ENCODE measurements at regions not wholly inside any gene's neighbourhood (a gene's known extent, or its start where the extent isn't known, plus 50 kb on each side); places are given as distances from the start of the nearest gene placed in this dataset.
"Not testable (repeated sequence)": the region's sequence is repeated elsewhere in the genome, so short reads cannot be mapped to it uniquely, and the experiment has no call there.

DNA sequence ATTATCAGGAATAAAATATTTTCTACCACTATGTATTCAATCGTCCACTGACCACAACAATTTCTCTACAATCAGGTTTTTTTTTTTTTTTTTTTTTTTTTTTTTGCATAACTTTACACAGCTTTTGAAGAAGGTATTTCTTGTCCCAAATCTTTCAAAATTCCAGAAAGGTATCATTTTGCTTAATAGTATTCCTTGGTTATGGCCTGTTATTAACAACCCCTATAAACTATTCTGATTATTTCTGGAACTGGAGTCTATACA lies 145.3 kb downstream of the ALX1 start:
- no peaks in the 10 kb centered on the region for H3K4me1 ChIP-seq (ENCODE audit: low read depth, poor library complexity, severe bottlenecking)
- H2AFZ ChIP-seq (ENCODE audit: low read depth): no peak overlapping the region
- no peak for TF ChIP-seq CTCF (conservative IDR thresholded peaks at IDR 0.05; ENCODE audit: low read depth, low read length)
- no peak overlapping the region for H3K27ac ChIP-seq
- H3K36me3 ChIP-seq (ENCODE audit: insufficient read depth): no peaks in the 10 kb centered on the region
- no peaks in the 10 kb centered on the region for H3K79me2 ChIP-seq (ENCODE audit: insufficient read depth, low read depth)
- H4K20me1 ChIP-seq (ENCODE audit: insufficient read depth): no peaks in the 10 kb centered on the region
- no peaks in the 10 kb centered on the region for H3K27me3 ChIP-seq (ENCODE audit: insufficient read depth, low read depth)
- no peak overlapping the region for H3K9ac ChIP-seq
- no peak overlapping the region for H3K4me3 ChIP-seq (IDR thresholded peaks at IDR 0.05; ENCODE audit: insufficient read depth, low read depth, low read length)
- no peak overlapping the region for H3K4me2 ChIP-seq

GRCh38 chr12:85425926-85426325 lies 145.9 kb downstream of the ALX1 start:
- no peaks in the 10 kb centered on the region for H3K36me3 ChIP-seq (ENCODE audit: insufficient read depth)
- H2AFZ ChIP-seq (ENCODE audit: low read depth): no peak overlapping the region

DNA sequence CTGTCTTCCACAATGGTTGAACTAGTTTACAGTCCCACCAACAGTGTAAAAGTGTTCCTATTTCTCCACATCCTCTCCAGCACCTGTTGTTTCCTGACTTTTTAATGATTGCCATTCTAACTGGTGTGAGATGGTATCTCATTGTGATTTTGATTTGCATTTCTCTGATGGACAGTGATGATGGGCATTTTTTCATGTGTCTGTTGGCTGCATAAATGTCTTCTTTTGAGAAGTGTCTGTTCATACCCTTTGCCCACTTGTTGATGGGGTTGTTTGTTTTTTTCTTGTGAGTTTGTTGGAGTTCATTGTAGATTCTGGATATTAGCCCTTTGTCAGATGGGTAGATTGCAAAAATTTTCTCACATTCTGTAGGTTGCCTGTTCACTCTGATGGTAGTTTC lies 153.1 kb downstream of the ALX1 start:
- not testable (repeated sequence) for H3K27ac ChIP-seq; H3K4me1 ChIP-seq (ENCODE audit: low read depth, poor library complexity, severe bottlenecking); H3K79me2 ChIP-seq (ENCODE audit: insufficient read depth, low read depth); H3K27me3 ChIP-seq (ENCODE audit: insufficient read depth, low read depth); H2AFZ ChIP-seq (ENCODE audit: low read depth); H3K4me2 ChIP-seq; H3K4me3 ChIP-seq (IDR thresholded peaks at IDR 0.05; ENCODE audit: insufficient read depth, low read depth, low read length); H4K20me1 ChIP-seq (ENCODE audit: insufficient read depth); H3K9ac ChIP-seq; H3K36me3 ChIP-seq (ENCODE audit: insufficient read depth)

More at GRCh38 chr12:85425926-85426325, 145.9 kb downstream of the ALX1 start:
- H3K79me2 ChIP-seq (ENCODE audit: insufficient read depth, low read depth): no peaks in the 10 kb centered on the region
- no peaks in the 10 kb centered on the region for H3K4me1 ChIP-seq (ENCODE audit: low read depth, poor library complexity, severe bottlenecking)
- H3K27me3 ChIP-seq (ENCODE audit: insufficient read depth, low read depth): no peaks in the 10 kb centered on the region
- H3K4me2 ChIP-seq: no peak overlapping the region
- no peak overlapping the region for H3K9ac ChIP-seq
- H3K4me3 ChIP-seq (IDR thresholded peaks at IDR 0.05; ENCODE audit: insufficient read depth, low read depth, low read length): no peak overlapping the region
- no peak overlapping the region for H3K27ac ChIP-seq
- TF ChIP-seq CTCF (conservative IDR thresholded peaks at IDR 0.05; ENCODE audit: low read depth, low read length): no peak
- no peaks in the 10 kb centered on the region for H4K20me1 ChIP-seq (ENCODE audit: insufficient read depth)

DNA sequence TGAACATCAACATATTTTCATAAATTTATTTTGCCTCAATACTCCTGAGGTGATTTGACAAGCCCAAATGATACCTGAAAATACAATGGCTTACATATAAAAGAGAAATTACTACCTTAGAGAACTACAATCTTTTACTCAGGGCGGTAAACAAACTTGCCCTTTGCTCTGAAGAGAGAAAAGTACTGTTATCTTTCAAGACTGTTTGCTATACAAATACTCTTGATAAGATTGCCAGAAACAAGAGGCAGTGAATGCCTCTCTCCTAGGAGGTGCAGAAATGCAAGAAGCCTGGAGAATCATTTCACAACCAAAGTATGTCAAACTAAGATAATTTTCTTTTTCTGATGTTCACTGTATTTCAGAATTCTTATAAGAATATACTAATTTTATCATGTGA lies 160.3 kb downstream of the ALX1 start:
- H3K4me1 ChIP-seq (ENCODE audit: low read depth, poor library complexity, severe bottlenecking): no peaks in the 10 kb centered on the region
- no peak for TF ChIP-seq CTCF (conservative IDR thresholded peaks at IDR 0.05; ENCODE audit: low read depth, low read length)

GRCh38 chr12:85441025-85441424 lies 161.0 kb downstream of the ALX1 start:
- Histone ChIP-seq H4K20me1 (ENCODE audit: insufficient read depth) (no peaks in the 10 kb centered on the region), H3K4me2 (no peak overlapping the region)

More for the DNA sequence above, 160.3 kb downstream of the ALX1 start:
- Histone ChIP-seq H3K4me3 (IDR thresholded peaks at IDR 0.05; ENCODE audit: insufficient read depth, low read depth, low read length) (no peak overlapping the region), H3K36me3 (ENCODE audit: insufficient read depth) (no peaks in the 10 kb centered on the region), H3K79me2 (ENCODE audit: insufficient read depth, low read depth) (no peaks in the 10 kb centered on the region), H3K4me2 (no peak overlapping the region), H4K20me1 (ENCODE audit: insufficient read depth) (no peaks in the 10 kb centered on the region), H3K27me3 (ENCODE audit: insufficient read depth, low read depth) (no peaks in the 10 kb centered on the region), H2AFZ (ENCODE audit: low read depth) (no peak overlapping the region), H3K27ac (no peak overlapping the region), H3K9ac (no peak overlapping the region)

More at GRCh38 chr12:85441025-85441424, 161.0 kb downstream of the ALX1 start:
- Histone ChIP-seq H3K9ac (no peak overlapping the region), H2AFZ (ENCODE audit: low read depth) (no peak overlapping the region), H3K79me2 (ENCODE audit: insufficient read depth, low read depth) (no peaks in the 10 kb centered on the region), H3K27ac (no peak overlapping the region), H3K27me3 (ENCODE audit: insufficient read depth, low read depth) (no peaks in the 10 kb centered on the region), H3K4me3 (IDR thresholded peaks at IDR 0.05; ENCODE audit: insufficient read depth, low read depth, low read length) (no peak overlapping the region), H3K36me3 (ENCODE audit: insufficient read depth) (no peaks in the 10 kb centered on the region), H3K4me1 (ENCODE audit: low read depth, poor library complexity, severe bottlenecking) (no peaks in the 10 kb centered on the region)
- no peak for TF ChIP-seq CTCF (conservative IDR thresholded peaks at IDR 0.05; ENCODE audit: low read depth, low read length)

Measured in KMS-11 (cell line).